Activated naive CD4-positive, alpha-beta T cell treated with anti-CD3 and anti-CD28 coated beads, Interleukin-2, amount 50 U/mL, for 72 hours (primary cell): ENCODE measurements at regions not wholly inside any gene's neighbourhood (a gene's known extent, or its start where the extent isn't known, plus 50 kb on each side); places are given as distances from the start of the nearest gene placed in this dataset.

Source experiments
- ATAC-seq, 2 donors: fragments of 150-1000 bp; cut with Tn5 transposase; 2 replicates each; pipeline ENCODE4 v1.10.0; 2021; ENCODE audit warnings: mild to moderate bottlenecking in 2 of 2, moderate library complexity in 2 of 2
- DNase-seq, 2 donors: peaks; one replicate each; pipeline ENCODE4 v3.0.0; 2021 to 2022; ENCODE audit warnings: low spot score in 2 of 2
- H3K27ac Mint-ChIP-seq, 2 donors: one replicate each; pipeline ENCODE4 v1.8.0; 2022; ENCODE audit warnings: mild to moderate bottlenecking in 2 of 2, mixed read lengths in 2 of 2
- H3K36me3 Mint-ChIP-seq, 2 donors: one replicate each; pipeline ENCODE4 v1.8.0; 2022; ENCODE audit warnings: mixed read lengths in 2 of 2
- H3K9me3 Mint-ChIP-seq, 2 donors: one replicate each; pipeline ENCODE4 v1.8.0; 2022; ENCODE audit warnings: mixed read lengths in 2 of 2

DNA sequence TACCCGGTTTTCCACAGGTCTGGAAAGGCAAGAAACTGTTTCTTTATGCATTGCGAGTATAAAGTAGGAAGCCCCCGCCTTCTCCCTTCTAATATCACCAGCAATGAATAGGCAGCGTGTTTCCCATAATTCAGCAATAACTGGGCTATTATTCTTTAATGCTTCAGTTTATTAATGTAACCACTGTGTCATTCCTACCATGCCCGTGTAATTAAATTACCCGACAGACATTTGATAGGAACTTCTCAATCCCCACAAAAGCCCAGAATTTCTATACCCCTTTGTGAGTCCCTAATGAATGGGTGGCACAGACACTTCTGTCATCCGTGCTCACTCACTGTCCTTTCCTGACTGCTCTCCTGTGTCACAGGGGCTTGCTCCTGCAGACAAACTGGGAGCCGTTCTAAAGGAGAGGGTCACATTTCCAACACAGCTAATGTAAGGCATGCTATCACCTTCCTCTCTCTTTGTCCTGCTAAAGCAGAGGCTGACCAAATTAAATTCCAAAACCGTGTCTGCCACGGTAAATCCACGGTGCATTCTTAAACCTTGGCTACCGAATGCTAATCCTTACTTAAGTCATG, 108.5 kb upstream of the MID1 start:
- no peak overlapping the region for H3K27ac Mint-ChIP-seq
- DNase-seq (no peak), ATAC-seq (no peak)
- H3K9me3 Mint-ChIP-seq = no peaks in the 10 kb centered on the region
- H3K36me3 Mint-ChIP-seq = no peaks in the 10 kb centered on the region

DNA sequence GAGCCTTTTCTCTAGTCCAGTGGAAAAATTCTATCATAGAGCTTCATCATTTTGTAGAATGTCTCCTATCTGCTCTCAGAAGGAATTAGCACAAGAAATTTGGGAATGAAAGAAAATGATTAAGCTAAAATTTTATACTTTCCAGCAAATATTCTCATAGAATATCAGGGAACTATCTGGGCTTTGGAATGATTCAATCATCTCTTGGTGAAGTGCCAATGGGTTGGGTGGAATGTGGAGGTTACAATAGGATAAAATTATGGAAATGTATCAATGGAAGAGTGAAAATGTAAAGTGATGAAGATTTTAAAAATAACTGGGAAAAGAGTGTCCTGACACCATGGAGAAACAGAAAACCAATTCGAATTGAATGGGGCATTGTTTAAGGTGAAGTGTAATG, 119.0 kb upstream of the MID1 start:
- Mint-ChIP-seq H3K9me3 (no peaks in the 10 kb centered on the region), H3K27ac (no peak overlapping the region), H3K36me3 (no peaks in the 10 kb centered on the region)
- no peak for ATAC-seq
- DNase-seq = no peak

DNA sequence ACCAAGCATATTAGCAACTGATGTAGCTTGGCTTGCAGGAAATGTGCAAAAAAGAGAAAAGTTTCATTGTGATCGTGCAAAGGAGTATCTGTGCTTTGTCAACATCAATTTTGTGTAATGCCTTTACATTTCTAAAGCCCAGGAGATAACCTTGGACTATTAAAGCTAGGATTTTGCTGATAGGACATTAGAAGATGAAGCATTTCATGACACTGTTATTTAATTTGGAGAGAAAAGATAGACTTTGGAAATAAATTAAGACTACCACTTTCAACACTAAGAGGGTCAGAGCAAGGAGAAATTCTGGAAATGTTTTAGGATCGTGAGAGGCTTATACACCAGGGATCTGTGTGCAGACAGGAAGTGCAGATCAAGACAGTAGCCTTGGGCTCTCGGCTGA, 120.6 kb upstream of the MID1 start:
- Mint-ChIP-seq H3K27ac (no peak overlapping the region), H3K36me3 (no peaks in the 10 kb centered on the region), H3K9me3 (peaks cover 0 to 5% of the 10 kb centered on the region in 2 donors)
- DNase-seq (no peak), ATAC-seq (no peak)

DNA sequence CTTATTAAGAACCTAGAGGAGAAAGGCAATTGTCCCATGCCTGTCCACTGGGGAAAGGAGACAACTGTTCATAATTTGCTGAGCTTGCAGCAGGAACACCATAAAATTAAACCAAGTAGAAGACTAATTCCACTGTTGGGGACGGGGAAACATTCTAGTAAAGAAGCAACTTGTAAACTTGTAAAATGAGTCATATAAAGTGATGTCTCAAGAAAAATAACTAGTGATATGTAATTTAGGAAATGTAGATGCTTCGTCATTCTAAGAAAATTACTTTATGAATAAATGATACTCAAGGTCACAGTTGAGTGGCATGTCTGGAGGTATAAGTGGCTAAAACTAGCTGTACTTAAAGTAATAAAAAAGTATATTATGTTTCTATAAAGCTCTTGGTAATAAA, 121.2 kb upstream of the MID1 start:
- ATAC-seq (no peak), DNase-seq (no peak)
- peaks cover 0 to 5% of the 10 kb centered on the region in 2 donors for H3K9me3 Mint-ChIP-seq
- no peak overlapping the region for H3K27ac Mint-ChIP-seq
- H3K36me3 Mint-ChIP-seq = no peaks in the 10 kb centered on the region

DNA sequence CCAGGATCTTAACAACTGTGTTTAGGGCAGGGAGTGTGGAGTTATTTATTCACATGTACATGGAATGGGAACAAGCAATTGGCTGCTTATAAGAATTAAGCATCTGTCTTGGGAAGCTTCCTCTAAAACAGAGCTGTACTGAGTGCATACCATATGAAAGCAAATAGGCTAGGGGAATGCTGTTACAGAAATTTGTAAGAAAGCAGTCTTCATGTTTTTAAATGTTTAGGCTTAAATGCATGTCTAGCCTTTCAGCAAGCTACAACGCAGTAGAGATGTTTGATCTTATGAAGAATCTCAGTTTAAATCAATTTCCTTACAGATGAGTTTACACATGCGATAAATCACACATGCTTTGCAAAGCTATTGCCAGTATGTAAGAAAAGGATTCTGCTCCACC, 123.1 kb upstream of the MID1 start:
- Mint-ChIP-seq H3K36me3 (no peaks in the 10 kb centered on the region), H3K27ac (no peak overlapping the region), H3K9me3 (peaks cover 0 to 5% of the 10 kb centered on the region in 2 donors)
- ATAC-seq = no peak
- DNase-seq = no peak

DNA sequence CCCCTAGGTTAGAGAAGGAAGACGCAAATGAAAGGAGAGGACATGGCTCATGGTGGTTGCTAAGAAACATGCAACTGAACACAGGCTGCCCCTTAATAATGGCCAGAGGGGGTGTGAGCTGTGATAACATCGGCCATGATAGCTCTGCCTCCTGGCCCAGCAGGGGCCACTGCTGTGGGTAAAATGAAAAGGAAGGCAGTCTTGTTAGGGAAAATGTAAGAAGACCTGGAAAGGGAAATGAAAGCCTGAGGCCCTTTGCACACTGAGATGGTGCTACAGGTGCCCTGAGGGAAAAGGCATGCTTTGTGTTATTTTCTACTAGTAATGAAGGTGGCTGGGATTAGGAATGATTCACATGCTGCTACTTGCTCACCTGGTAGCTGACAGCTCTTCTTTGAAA, 123.6 kb upstream of the MID1 start:
- Mint-ChIP-seq H3K27ac (no peak overlapping the region), H3K36me3 (no peaks in the 10 kb centered on the region), H3K9me3 (peaks cover 0 to 5% of the 10 kb centered on the region in 2 donors)
- no peak for ATAC-seq
- no peak for DNase-seq

DNA sequence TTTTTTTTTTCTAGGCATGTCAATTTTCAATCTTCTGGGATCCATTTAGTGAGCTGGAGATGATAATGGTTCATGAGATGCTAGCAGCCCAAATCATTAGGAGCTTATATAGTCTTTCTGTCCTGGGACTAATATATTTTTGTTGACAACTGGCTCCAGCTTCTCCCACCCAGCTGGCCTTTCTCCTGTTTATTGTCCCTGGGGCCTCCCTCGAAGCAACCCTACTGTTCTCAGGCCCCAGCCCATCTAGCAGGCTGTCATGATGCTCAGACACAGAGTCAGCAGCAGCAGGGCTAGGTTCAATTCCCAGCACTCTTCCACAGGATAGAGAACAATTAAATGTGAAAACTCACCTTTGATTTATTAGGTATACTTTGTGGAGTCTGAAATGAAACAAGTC, 127.6 kb upstream of the MID1 start:
- no peaks in the 10 kb centered on the region for H3K36me3 Mint-ChIP-seq
- no peak for ATAC-seq
- peaks cover 4 to 5% of the 10 kb centered on the region in 2 donors for H3K9me3 Mint-ChIP-seq
- no peak overlapping the region for H3K27ac Mint-ChIP-seq
- no peak for DNase-seq

DNA sequence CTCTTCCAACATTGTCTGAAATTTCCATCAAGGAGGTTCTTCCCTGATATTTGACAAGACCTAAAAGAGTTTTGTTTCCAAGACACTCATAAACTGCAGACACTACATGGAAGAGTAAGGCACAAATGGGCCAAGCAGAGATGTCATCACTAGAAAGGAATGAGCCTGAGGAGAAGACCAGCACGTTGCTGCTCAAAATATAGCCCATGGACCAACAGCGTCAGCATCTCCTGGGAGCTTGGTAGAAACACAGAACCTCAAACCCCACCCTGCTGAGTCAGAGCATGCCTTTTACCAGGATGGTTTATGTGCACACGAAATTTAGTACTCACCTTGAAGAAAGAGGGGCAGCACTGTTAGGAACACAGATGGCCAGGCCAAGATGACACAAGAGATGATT, 128.7 kb upstream of the MID1 start:
- DNase-seq (no peak), ATAC-seq (no peak)
- Mint-ChIP-seq H3K36me3 (no peaks in the 10 kb centered on the region), H3K27ac (no peak overlapping the region), H3K9me3 (peaks cover 4 to 5% of the 10 kb centered on the region in 2 donors)

DNA sequence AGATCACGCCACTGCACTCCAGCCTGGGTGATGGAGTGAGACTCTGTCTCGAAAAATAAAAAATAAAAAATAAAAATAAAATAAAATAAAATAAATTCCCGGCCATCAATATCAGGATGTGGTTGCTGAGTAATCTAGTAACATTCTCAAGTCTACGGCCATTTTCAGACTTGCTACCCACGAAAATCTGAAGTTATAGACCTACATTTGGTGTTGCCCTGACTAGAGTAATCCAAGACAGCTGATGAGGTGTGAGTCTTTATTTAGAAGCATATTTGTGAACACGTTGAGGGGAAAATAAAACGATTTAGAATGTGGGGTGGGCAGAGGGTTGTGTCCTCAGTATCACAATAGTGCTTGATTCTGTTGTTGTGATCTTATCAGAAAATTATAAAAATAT, 130.2 kb upstream of the MID1 start:
- DNase-seq (no peak), ATAC-seq (no peak)
- Mint-ChIP-seq H3K36me3 (no peaks in the 10 kb centered on the region), H3K27ac (no peak overlapping the region), H3K9me3 (peaks cover 3 to 4% of the 10 kb centered on the region in 2 donors)

DNA sequence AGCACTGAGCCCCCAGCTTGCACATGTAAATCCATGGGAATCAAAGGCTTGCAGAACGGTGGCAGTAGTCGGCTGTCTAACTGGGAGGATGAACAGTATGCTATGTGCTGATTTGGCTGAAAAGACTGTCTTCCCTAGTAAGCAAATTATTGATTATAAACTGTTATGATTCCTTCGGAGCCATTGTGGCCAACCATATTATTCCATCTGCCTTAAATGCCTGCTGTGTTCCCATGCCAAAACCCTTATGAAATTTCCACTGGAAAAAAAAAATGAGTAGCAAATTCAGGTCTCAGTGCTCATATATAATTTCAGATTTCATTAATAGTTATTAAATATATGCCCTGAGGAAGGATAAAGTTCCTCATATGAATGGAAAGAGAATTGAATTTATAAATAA, 132.7 kb upstream of the MID1 start:
- ATAC-seq = no peak
- DNase-seq = no peak
- Mint-ChIP-seq H3K36me3 (no peaks in the 10 kb centered on the region), H3K27ac (no peak overlapping the region), H3K9me3 (peaks cover 0 to 4% of the 10 kb centered on the region in 2 donors)

DNA sequence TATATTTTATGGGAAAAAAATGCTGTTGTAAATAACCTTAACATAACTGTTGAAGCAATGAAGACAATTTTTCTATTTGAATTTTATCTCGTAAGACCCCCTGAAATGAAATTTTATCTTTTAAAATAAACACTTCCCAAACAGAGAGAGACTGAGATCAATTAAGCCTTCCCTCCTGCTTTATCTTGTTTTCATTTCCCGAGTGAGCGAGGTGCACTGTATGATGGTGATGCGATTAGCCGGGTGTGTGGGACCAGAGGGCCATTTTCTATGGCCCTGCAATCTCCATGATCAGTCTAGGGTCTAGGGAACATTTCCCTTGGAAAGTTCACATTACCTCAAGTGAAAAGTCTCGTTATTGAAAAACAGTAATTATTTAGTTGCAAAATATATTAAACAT, 134.1 kb upstream of the MID1 start:
- H3K9me3 Mint-ChIP-seq = peaks cover 0 to 4% of the 10 kb centered on the region in 2 donors
- ATAC-seq = no peak
- H3K27ac Mint-ChIP-seq = no peak overlapping the region
- H3K36me3 Mint-ChIP-seq = no peaks in the 10 kb centered on the region
- no peak for DNase-seq

DNA sequence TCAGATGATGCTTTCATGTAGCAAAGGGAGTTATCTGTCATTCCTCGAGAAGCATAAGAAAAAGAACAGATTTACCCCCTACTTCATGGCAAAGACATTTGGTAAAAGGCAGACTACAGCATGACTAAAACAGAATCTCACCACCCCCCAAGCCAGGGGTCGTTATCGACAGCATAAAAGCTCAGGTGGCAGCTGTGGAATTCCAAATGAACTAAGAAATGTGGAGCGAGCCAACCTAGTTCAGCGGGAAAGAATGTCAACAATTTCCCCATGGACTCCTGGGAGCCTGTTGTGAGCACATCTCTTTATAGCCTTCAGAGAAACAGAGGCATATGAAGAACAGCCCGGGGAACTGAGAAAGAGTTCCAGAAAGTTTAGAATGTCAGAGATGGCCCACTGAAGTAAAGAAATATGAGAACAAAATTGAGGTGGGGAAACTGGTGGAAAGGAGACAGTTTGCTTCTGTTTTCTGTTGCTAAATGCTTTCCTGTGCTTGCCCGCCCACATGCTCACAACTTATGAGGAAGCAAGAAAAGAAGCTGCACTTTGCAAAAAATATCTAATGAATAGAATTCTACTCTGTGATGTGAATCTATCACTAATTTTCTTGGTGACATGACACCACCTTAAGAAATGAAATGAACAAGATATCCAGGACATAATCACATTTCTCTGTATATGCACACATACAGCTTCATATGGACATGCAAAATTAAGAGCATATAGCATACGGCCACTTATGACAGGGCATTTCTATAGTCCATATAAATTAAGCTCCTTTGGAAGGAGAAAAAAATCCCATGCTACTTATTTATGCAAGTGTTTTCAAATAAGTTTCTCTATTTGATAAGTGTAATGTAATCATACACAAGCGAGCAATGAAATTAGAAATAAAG, 135.3 kb upstream of the MID1 start:
- no peak overlapping the region for H3K27ac Mint-ChIP-seq
- peaks cover 0 to 4% of the 10 kb centered on the region in 2 donors for H3K9me3 Mint-ChIP-seq

DNA sequence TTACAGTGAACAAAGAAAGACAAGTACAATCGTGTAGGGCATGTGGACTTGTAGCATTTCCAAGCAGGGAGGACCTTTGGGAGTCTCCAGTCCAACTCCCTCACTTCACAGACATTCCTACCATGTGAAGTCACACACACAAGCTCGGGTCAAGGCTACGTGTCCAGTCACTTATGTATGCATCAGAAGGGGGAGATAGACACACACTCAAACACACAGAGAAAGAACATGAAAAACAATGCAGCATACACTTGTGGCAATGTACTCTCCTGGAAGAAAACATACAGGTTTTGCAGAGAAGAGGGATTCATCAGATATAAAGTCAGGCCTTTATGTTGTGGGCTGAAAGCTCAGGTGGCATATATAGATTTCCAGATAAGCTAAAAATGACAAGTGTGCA, 136.1 kb upstream of the MID1 start:
- Mint-ChIP-seq H3K36me3 (no peaks in the 10 kb centered on the region), H3K9me3 (peaks cover 0 to 4% of the 10 kb centered on the region in 2 donors), H3K27ac (no peak overlapping the region)
- DNase-seq (no peak), ATAC-seq (no peak)

More for the DNA sequence above, 135.3 kb upstream of the MID1 start:
- no peak for DNase-seq
- no peak for ATAC-seq
- H3K36me3 Mint-ChIP-seq = no peaks in the 10 kb centered on the region

DNA sequence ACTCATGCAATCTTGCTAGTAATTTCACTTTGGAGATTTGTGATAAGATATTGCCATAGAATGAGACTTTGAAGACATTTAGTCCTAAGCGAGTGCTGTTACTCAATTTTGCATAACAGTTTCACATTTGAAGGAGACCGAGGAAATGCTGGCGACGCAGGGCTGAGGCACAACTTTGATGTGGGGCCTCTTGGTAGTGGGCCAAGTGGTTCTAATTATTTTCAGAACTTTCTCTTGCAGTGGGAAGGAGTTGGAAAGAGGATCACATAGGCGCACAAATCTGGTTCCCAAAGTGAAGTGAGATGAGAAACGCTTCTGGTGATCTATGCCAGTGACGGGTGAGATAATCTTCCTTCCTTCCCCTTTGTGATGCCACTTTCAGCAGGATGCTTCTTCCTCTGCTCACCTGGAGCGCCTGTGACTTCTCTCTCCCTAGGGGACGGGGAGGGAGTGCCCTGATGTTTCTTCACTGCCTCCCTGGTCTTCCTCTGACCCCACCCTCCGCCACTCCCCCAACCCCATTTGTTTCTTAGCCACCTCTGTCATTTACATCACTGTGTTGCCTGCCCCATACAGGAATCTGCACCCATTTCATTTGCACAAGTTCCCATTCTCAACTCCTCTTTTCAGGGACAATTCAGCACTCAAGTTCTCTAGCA, 138.9 kb upstream of the MID1 start:
- no peaks in the 10 kb centered on the region for H3K36me3 Mint-ChIP-seq
- DNase-seq = no peak
- no peak for ATAC-seq
- H3K27ac Mint-ChIP-seq = no peak overlapping the region
- no peaks in the 10 kb centered on the region for H3K9me3 Mint-ChIP-seq

DNA sequence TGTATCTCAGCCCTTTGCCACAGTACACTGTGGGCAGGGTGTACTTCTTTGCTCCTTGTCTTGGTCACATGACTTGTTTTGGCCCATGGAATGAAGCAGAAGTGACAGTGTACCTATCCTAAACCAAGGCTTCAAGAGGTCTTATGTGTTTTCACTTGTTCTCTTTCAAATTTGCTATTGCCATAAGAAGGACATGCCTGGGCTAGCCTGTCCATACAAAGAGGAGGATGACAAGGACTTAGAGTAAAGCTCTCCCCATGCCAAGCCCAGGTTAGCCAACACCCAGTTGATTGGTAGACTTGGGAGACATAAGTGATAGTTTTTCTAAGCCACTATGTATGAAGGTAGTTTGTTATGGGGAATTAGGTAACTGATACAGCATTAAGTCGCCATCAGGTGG, 141.1 kb upstream of the MID1 start:
- no peak for ATAC-seq
- H3K9me3 Mint-ChIP-seq = no peaks in the 10 kb centered on the region
- no peak overlapping the region for H3K27ac Mint-ChIP-seq
- DNase-seq = no peak
- no peaks in the 10 kb centered on the region for H3K36me3 Mint-ChIP-seq

DNA sequence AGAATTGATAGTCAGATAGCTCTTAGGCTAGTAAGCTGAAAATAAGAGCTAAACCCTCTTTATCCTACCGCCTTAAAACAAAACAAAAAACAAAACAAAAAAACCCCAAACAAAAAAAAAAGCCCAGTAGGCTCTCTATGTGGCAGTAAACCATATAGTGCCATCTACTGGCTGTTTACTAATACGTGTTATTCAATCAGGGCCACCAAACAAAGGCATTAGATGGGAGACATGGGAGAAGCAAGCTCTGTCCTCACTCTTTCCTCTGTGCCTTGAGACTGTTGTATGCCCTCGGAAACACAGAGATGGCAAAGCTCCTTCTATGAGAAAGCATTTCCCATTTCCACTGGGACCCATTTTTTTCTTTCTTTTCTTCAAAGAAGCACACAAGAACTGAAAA, 148.8 kb upstream of the MID1 start:
- Mint-ChIP-seq H3K27ac (no peak overlapping the region), H3K36me3 (no peaks in the 10 kb centered on the region), H3K9me3 (no peaks in the 10 kb centered on the region)
- no peak for ATAC-seq
- DNase-seq = no peak

DNA sequence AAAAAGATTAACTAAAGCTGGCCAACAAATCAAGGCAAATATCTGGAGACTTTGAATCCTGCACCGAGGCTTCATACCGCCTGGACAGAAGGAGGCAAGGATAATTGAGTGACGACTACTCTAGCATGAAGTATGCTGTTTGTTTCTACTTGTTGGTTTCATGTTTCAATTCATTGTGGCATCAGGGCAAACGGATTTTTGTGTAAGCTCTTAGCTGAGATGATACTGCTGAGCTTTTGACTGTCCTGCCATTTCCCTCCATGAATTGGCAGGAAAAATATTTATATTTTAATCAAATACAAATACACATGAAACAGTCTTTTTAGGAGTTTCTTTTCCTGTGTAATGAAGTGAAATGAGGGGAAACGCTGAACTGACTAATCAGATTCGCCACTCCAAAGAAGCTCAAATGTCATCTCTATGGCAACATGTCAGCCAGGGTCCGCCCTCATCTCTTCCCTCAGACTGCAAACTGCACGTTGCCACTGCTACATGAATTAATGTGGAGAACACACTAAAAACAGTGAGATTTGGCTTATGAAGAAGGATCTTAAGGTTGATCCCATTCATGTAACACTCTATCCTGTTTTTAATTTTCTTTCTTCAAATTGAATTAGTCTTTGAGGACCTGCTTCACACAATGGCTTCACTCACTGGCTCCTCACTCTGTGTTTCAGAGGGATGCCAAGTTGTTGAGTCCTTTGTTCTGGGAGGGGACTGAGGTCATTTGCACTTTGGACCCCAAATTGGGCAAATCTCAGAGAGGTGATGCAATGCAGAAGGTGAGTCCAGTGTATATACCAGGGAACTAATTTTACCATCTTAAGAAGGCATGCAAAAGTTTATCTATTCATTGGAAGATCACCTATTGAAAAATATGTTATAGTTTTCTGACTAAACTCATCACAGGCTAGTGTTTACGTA, 149.6 kb upstream of the MID1 start:
- Mint-ChIP-seq H3K36me3 (no peaks in the 10 kb centered on the region), H3K27ac (no peak overlapping the region)
- ATAC-seq = no peak

More for the DNA sequence above, 149.6 kb upstream of the MID1 start:
- no peak for DNase-seq
- H3K9me3 Mint-ChIP-seq = no peaks in the 10 kb centered on the region
